ENCODE measurements at regions not wholly inside any gene's neighbourhood (a gene's known extent, or its start where the extent isn't known, plus 50 kb on each side); places are given as distances from the start of the nearest gene placed in this dataset.
A peak's percentile ranks its signal among the peaks of the same experiment; 100 is the strongest.
"Not testable (repeated sequence)": the region's sequence is repeated elsewhere in the genome, so short reads cannot be mapped to it uniquely, and the experiment has no call there.

DNA sequence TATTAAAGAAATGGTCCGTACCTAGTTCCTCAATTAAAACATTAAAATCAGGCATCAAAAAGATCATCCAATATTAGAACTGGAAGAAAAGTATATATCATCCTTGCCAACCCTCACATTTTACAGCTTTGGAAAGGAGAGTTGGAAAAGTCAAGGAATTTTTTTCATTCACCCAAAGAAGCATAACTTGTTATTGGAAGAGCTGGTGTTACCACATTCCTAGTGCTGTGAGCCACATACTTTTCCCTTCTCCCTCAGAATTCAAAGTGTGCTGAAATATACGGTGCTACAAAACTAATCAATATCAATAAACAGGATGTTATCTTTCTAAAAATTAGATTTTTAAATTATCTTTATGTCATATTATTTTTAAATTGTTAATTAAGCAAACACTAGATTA is 202.1 kb upstream of the FAT3 start:
- DNase-seq, result no peak

GRCh38 chr11:92018332-92018731 is 206.3 kb upstream of the FAT3 start:
- DNase-seq, result no peak

DNA sequence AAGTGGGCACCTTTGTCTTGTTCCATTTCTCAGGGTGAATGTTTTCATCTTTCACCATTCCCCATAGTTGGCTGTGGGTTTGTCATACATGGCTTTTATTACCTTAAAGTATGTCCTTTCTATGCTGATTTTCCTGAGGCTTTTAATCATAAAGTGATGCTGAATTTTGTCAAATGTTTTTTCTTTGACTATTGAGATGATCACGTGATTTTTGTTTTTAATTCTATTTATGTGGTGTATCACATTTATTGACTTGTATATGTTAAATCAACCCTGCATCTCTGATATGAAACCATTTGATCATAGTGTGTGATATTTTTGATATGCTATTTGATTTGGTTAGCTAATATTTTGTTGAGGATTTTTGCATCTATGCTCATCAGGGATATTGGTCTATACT is 216.4 kb upstream of the FAT3 start:
- DNase-seq, result no peak

DNA sequence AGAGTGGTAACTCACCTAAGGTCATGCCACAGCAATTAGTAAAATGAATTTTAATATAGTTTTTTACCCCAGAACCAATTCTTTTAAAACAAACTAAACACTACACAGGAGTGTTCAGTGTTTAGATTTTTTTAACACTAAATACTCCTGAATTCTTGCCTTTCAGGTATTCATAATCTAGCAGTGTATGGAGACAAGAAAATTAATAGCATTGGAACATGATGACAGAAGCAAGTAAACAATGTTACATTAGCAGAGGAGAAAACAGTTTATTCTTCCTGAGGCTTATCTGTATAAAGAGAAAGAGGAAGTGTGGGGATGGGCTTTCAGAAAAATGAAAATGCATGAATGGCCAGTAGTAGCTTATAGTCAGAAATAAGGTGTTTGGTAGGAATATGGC is 222.1 kb upstream of the FAT3 start:
- DNase-seq, result no peak

DNA sequence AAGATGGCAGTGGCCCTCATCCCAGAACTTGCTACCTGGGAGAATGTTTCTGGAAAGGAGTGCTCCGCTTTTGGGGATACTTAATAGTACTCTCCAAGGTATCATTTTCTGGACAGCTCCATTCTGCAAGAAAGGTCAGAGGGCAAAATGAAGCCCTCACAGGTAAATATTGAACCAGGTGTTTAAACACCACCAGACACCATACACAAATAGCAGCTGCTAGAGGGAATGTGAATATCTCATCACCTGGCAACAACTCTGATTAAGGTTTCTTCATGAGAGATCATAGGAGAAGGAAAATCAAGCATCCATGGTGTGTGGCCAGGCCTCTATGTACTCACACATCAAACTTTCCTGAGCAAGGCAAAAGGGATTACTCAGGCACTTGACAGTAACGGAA is 226.1 kb upstream of the FAT3 start:
- peak; percentile 94 for DNase-seq

DNA sequence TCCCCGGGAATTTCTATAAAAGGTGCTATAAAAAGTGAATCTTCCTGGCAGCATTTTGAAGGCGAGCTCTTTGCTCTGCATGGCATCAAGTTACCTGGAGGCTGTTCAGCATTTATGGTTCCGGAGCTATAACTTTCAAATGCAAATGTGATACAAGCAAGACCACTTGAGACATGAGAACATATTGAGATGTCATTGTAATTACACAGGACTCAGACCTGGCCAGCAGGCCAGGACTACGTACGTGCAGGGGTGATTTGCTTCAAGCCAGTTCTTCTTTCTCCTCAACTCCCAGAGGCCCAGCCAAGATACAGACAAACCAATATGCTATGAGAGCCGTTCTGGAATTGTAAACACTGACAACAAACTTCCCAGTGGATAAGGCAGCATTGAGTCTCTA is 227.4 kb upstream of the FAT3 start:
- DNase-seq, result peak; percentile 56

DNA sequence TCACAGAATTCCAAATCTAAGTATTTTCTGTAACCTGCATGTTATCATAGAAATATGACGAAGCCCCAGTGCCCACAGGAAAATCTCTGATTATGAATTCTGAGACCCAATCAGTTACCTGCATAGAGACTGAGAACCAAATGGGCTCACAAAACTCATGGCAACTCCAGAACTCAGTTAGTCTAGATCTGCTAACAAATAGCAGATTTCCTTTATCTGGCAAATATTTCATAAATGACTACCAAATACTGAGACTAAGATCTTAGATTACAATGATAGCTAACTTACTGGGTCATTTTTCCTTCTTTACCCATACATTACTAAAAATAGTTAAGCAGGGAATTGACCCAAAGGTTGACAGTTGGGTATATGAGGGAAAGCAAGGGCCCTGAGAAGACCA is 228.1 kb upstream of the FAT3 start:
- DNase-seq, result no peak

DNA sequence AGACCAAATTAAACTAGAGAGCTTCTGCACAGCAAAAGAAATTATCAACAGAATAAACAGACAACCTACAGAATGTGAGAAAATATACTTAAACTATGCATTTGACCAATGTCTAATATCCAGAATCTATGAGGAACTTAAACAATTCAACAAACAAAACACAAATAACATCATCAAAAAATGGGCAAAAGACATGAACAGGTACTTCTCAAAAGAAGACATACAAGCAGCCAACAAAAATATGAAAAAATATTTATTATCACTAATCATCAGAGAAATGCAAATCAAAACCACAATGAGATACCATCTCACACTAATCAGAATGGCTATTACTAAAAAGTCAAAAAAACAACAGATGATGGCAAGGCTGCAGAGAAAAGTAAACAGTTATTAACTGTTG is 236.2 kb upstream of the FAT3 start:
- DNase-seq, result not testable (repeated sequence)

DNA sequence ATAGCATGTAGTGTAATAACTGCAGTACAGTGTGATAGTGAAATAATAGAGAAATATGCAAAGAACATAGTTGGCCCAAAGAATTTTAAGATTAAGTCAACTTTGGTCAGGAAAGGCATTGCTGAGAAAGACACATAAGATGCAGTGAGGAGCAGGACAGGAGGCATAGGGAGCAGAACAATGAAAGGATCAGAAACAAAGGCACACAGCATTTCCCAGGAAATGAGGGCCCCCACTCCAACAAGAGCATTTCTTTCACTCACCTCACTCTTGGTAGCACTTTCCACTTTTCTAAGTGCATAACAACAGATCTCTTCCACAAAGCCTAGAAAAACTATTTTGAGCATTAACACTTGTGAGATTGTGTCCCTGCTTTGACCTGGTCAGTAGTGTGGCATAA is 238.4 kb upstream of the FAT3 start:
- no peak for DNase-seq

GRCh38 chr11:91984033-91984584 is 240.5 kb upstream of the FAT3 start:
- DNase-seq, result no peak

DNA sequence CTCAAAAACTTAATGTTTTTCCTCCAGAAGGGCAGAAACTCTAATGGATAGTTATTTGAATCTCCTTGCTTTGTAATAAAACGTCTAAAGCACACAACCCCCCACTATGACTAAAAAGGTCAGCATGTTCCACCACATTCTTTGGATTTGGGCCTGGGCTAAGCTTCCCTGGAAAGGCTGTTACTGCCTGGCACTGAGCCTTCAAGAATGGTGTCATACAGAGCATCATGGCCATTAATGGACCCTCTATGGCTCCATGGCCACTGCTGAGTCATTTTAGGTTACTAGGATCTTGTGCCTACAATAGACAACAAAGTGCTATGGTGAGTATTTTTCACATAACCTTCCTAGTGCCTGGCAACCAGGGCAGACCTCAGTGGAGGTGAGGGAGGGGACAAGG is 242.6 kb upstream of the FAT3 start:
- DNase-seq, result no peak

- no peak for DNase-seq
These were observed 244.8 kb upstream of the FAT3 start for GRCh38 chr11:91979775-91980174.

GRCh38 chr11:91978747-91979146 is 245.9 kb upstream of the FAT3 start:
- DNase-seq, result no peak

DNA sequence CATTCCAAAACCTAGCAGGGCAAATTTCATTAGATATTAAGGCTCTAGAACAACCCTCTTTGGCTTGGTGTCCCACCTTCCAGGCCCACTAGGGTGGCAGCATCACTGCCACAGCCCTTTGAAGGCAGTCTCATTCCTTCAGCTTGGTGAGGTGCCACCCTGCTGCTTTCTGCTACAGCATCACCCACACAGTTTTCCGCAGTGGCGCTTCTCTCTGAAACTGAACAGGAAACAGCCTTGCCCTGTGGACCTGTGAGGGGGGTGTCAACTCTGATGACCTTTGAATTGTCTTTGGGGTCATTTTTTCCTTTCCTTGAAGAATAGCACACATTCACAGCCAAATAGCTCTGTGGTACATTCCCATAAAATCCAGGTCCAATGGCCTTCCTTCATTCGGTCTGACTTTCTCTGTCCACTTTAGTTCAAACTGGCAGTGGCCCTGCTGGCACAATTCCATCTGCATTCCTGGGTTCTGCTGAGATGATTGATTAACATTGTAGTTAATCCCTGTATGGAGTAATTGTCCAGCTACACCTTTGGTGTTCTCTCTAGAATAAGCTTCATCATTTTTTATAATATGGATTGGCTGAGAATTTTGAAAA is 251.9 kb upstream of the FAT3 start:
- DNase-seq, result no peak

DNA sequence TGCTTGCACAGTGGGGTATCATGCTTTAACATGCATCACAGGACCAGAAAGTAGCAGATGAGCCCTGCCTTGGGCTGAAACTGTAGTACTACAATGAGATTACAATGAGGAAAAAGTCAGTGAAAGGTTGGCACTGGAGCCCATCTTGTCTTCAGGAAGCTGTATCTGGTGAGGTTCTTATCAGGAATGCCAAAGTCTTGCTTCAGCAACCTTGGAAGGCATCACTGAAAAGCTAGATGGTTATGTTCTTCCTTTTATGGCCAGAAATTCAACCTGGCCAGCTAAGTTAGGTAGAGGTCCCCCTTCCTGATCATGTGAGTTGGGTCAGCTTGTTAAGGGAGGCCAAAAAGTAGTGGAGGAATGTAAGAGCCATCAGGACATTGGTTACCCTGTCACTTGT is 254.0 kb upstream of the FAT3 start:
- DNase-seq, result no peak

GRCh38 chr11:91969486-91969885 is 255.1 kb upstream of the FAT3 start:
- no peak for DNase-seq

- no peak for DNase-seq
These were observed 256.9 kb upstream of the FAT3 start for GRCh38 chr11:91967691-91968045.

DNA sequence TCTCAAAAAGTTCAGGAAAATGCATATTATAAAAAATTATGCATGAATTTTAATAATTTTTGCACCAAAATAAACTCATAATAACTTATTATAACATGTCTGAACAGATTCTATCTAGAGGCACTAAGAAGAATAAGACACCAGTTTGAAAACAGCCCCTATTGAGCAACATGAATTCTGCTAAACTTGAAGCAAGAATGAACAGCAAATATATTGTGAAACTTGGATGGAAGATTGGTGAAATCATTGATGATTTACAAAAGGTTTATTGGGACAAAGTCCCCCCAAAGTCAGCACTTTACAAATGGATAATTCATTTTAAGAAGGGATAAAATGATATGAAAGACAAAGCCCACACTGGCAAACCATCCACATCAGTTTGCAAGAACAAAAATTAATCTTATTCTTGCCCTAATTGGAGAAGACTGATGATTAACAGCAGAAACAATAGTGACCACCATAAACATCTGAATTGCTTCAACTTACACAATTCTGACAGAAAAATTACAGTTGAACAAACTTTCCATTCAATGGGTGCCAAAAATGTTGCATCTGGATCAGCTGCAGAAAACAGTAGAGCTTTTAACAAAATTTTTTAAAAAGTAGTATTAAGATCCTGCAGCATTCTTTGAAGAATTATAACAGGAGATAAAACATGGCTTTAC is 257.5 kb upstream of the FAT3 start:
- DNase-seq, result no peak

GRCh38 chr11:91966368-91966767 is 258.2 kb upstream of the FAT3 start:
- DNase-seq, result no peak

GRCh38 chr11:91960770-91961169 is 263.8 kb upstream of the FAT3 start:
- no peak for DNase-seq

GRCh38 chr11:91959411-91959810 is 265.2 kb upstream of the FAT3 start:
- no peak for DNase-seq

GRCh38 chr11:91956711-91957110 is 267.9 kb upstream of the FAT3 start:
- DNase-seq, result no peak

GRCh38 chr11:91955206-91955605 is 269.4 kb upstream of the FAT3 start:
- no peak for DNase-seq

DNA sequence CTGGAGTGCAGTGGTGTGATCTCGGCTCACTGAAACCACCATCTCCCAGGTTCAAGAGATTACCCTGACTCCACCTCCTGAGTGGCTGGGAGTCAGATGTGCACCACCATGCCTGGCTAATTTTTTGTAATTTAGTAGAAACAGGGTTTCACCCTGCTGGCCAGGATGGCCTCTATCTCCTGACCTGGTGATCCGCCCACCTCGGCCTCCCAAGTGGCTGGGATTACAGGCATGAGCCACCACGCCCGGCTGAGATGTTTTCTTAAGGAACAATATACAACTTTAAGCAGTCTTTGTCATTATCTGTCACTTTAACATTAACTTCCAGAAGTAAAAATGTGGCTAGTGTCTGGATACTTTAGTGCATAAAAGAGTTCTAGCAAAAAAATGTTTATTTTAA is 272.6 kb upstream of the FAT3 start:
- DNase-seq, result no peak

GRCh38 chr11:91947215-91947820 is 277.3 kb upstream of the FAT3 start:
- DNase-seq, result peak; percentile 75
